ENCODE measurements at regions not wholly inside any gene's neighbourhood (a gene's known extent, or its start where the extent isn't known, plus 50 kb on each side); places are given as distances from the start of the nearest gene placed in this dataset.

DNA sequence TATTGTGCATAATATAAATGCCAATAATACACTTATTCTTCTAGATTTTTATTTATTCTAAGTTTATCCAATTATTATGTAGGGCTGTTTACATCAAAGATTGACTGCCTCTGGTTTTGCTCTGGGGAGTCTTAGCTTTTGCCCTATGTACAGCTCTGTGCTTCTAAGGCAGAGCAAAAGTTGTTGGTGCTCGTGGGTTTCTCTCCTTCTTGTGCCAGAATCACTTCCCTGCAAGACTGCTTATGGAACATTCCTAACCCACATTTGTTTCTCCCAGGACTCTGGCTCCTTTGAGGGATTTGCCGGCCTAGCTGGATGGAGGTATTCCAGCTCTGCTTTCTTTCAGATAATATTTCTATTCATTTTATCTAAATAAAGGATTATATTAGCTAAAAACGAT lies 849.1 kb downstream of the USP25 start:
- TF ChIP-seq POLR2AphosphoS5 (IDR thresholded peaks at IDR 0.05) (no peak), EP300 (IDR thresholded peaks at IDR 0.05) (no peak)
- TF ChIP-seq, protein P1, sequence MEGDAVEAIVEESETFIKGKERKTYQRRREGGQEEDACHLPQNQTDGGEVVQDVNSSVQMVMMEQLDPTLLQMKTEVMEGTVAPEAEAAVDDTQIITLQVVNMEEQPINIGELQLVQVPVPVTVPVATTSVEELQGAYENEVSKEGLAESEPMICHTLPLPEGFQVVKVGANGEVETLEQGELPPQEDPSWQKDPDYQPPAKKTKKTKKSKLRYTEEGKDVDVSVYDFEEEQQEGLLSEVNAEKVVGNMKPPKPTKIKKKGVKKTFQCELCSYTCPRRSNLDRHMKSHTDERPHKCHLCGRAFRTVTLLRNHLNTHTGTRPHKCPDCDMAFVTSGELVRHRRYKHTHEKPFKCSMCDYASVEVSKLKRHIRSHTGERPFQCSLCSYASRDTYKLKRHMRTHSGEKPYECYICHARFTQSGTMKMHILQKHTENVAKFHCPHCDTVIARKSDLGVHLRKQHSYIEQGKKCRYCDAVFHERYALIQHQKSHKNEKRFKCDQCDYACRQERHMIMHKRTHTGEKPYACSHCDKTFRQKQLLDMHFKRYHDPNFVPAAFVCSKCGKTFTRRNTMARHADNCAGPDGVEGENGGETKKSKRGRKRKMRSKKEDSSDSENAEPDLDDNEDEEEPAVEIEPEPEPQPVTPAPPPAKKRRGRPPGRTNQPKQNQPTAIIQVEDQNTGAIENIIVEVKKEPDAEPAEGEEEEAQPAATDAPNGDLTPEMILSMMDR (IDR thresholded peaks at IDR 0.05), result no peak

Data from suprapubic skin (tissue), 4 donors.